Neutrophil (primary cell): ENCODE measurements at regions not wholly inside any gene's neighbourhood (a gene's known extent, or its start where the extent isn't known, plus 50 kb on each side); places are given as distances from the start of the nearest gene placed in this dataset.

Source experiments
- H3K27ac ChIP-seq: fragments of 200-600 bp; sonication (generic); 2 replicates; pipeline ENCODE4 v1.5.1; 2016; ENCODE audit warnings: mild to moderate bottlenecking, moderate library complexity
- H3K27me3 ChIP-seq: fragments of 200-600 bp; sonication (generic); 2 replicates; pipeline ENCODE4 v1.6.0; 2016; ENCODE audit warnings: mild to moderate bottlenecking
- H3K36me3 ChIP-seq: fragments of 200-600 bp; sonication (generic); 2 replicates; pipeline ENCODE4 v1.5.1; 2017
- H3K4me1 ChIP-seq, 2 experiments: fragments of 200-600 bp in 1 of 2; sonication (generic) in 1 of 2; 1 replicate in 1 of 2; 2 replicates in 1 of 2; pipeline versions ENCODE4 v1.5.1 to v1.6.1; 2013 to 2016; ENCODE audit warnings: low read depth in 1 of 2, low read length in 1 of 2, mild to moderate bottlenecking in 1 of 2, moderate library complexity in 1 of 2; ENCODE audit not compliant: control insufficient read depth in 1 of 2, insufficient read depth in 1 of 2
- H3K4me3 ChIP-seq, 2 experiments: fragments of 200-600 bp in 1 of 2; sonication (generic) in 1 of 2; 1 replicate in 1 of 2; 2 replicates in 1 of 2; pipeline ENCODE4 v1.5.1; 2013 to 2016; ENCODE audit warnings: low read depth in 1 of 2, low read length in 1 of 2, mild to moderate bottlenecking in 1 of 2, moderate library complexity in 1 of 2
- H3K9me3 ChIP-seq: fragments of 200-600 bp; sonication (generic); 2 replicates; pipeline ENCODE4 v1.5.1; 2016
- TF ChIP-seq, protein P1 (sequence below): fragments of 200-600 bp; sonication (generic); IDR thresholded peaks from 2 replicates; pipeline ENCODE4 v1.5.1; 2016; ENCODE audit warnings: antibody characterized with exemption

DNA sequence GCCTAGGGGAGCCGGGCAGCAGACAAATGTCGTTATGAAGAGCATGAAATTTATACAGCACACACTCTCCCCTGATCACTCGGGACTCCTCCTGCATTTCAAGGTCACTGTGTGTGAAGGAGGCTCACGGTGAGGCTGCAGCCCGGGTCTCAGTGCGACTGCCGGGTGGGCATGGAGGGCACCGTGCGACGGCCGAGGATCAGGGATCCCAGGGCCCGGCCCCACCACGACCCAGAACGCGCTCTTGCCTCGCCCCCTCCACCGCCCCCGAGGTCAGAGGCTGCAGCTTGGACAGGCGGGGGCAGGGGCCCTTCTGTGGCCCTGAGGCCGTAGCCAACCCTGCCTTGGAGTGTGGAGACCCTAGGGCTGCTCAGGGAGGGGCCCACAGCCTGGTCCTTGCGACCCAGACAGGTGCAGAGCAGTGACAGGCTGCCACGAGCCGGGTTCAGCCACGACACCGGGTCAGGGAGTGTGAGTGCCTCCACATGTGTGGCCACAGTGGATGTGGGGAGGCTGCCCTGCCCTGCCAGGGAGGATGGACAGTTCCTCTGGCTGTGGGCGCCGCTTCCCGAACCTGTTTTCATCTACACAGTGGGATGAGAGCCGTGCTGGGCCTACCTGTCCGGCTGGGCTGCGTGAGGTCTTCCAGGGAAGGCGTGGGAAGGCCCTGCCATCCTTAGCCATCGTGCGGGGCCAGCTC, 89.3 kb upstream of the NKX1-1 start:
- H3K27me3 ChIP-seq: peaks cover 12% of the 10 kb centered on the region
- TF ChIP-seq, protein P1, sequence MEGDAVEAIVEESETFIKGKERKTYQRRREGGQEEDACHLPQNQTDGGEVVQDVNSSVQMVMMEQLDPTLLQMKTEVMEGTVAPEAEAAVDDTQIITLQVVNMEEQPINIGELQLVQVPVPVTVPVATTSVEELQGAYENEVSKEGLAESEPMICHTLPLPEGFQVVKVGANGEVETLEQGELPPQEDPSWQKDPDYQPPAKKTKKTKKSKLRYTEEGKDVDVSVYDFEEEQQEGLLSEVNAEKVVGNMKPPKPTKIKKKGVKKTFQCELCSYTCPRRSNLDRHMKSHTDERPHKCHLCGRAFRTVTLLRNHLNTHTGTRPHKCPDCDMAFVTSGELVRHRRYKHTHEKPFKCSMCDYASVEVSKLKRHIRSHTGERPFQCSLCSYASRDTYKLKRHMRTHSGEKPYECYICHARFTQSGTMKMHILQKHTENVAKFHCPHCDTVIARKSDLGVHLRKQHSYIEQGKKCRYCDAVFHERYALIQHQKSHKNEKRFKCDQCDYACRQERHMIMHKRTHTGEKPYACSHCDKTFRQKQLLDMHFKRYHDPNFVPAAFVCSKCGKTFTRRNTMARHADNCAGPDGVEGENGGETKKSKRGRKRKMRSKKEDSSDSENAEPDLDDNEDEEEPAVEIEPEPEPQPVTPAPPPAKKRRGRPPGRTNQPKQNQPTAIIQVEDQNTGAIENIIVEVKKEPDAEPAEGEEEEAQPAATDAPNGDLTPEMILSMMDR: no peak
- no peaks in the 10 kb centered on the region for H3K4me1 ChIP-seq
- H3K36me3 ChIP-seq: no peaks in the 10 kb centered on the region
- H3K9me3 ChIP-seq: no peaks in the 10 kb centered on the region
- no peak overlapping the region for H3K4me3 ChIP-seq
- no peak overlapping the region for H3K27ac ChIP-seq

DNA sequence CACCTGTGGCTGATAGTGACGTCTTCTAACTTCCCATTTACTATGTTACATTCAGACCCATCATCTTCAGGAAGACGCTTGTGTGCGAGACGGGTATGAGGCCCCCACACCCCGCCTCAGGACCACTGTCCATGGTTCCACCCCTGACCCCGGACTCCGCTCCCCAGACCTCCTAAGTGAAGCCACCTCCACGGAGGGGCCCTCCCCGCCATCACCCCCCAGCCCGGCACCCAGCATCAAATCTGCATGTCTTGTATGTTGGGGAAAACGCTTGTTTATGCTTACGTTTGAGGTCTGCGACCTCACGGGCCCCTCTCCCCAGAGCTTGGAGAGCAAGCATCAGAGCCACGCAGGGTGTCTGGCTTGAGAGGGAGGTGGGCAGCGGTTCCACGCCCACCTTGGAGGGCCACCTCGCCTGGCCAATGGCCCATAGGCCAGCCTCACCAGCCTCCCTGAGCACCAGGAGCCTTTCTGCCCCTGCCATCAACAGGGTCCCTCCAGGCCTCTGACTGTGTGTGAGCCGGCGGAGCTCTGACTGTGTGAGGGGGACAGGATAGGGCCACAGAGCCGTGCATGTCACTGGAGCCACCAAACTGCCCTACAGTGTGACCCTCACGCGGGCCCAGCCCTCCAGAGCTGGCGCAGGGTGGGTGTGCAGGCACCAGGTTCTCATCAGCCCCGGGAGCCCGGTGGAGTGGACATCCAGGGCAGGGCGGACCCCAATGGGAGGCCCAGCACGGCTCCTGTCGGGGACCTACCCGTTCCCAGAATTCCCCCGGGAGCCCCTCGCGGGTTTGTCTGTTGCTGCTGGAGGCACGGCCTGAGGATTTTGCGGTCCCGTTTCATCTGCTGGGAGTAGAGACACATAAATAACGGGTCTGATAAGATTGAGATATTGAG, 88.4 kb upstream of the NKX1-1 start:
- TF ChIP-seq, protein P1: no peak
- H3K9me3 ChIP-seq: no peaks in the 10 kb centered on the region
- H3K36me3 ChIP-seq: no peaks in the 10 kb centered on the region
- H3K4me3 ChIP-seq: no peak overlapping the region
- peaks cover 12% of the 10 kb centered on the region for H3K27me3 ChIP-seq
- no peaks in the 10 kb centered on the region for H3K4me1 ChIP-seq
- no peak overlapping the region for H3K27ac ChIP-seq

DNA sequence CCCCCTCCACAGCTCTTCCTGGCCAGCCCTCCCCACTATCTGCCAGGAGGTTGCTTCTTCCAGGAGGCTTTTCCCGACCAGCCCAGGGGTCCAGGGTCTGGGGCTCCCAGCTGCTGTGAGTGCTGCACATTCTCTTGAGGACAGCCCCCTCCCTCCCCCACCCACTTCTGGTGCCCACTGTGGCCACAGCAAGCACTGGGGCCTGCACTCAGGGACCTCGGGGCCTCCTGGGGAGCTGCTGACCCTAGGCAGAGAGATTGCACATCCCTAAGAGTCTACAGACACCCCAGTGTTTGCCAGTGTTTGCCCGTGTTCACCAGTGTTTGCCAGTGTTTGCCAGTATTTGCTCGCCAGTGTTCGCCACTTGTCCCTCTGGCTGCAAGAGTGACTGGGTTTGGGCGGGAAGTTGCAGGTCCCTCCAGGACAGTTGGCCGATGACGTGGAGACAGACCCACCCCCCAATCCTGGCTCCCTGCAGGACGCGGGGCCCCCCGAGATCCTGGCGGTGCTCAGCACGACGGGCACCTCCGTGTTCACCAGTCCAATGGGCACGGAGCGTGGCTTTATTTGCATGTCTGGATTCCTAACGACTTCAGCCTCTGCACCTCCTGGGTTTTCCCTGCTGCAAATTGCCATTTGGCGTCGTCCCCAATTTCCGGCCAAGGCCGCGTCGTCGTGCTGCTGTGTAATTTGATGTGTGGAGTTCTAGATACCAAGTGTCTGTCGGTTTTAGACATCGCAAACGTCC, 87.5 kb upstream of the NKX1-1 start:
- TF ChIP-seq, protein P1: no peak
- Histone ChIP-seq H3K36me3 (no peaks in the 10 kb centered on the region), H3K9me3 (no peaks in the 10 kb centered on the region), H3K27me3 (peaks cover 12% of the 10 kb centered on the region), H3K27ac (no peak overlapping the region), H3K4me1 (no peaks in the 10 kb centered on the region), H3K4me3 (no peak overlapping the region)

DNA sequence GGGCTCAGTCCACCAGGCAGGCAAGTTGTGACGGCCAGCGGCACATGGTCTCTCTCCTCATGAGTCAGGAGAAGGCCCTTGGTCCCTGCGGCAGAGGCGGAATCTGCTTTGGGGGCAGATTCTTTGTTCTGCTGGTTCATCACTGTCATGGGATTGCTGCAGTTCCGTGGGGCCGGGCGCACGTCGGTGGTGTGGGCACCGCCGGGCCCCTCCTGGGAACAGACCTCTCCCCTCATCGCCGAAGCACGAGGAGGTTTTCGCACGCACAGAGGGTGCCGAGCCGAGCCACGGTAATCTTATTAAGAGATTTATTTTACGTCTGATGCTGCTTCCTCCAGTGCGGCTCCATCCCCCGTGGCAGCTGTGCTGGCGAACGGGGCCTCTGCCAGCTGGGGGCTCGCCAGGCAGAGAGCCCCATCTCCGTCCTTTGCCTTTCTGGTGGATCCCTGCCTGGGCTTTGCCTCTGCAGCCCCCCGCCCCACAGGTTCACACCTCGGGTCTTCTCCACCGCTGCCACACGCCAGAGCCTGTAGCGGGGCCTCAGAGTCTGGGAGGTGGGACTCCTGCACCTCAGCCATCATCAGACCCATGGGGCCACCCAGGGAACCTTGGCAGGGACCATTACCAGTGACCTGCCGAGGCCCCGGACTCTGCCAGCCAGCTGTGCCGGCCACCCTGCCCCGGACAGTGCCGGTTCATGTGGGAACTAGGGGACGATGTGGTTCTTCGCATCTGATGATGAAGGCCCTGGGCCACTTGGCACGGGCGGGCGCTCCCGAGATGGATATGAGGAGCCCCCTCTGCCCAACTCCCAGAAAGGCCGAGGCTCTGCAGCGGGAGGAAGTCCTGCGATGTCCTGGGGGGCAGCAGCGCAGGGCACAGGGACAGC, 86.7 kb upstream of the NKX1-1 start:
- Histone ChIP-seq H3K27me3 (peaks cover 12% of the 10 kb centered on the region), H3K4me1 (no peaks in the 10 kb centered on the region), H3K36me3 (no peaks in the 10 kb centered on the region), H3K9me3 (no peaks in the 10 kb centered on the region), H3K27ac (no peak overlapping the region), H3K4me3 (no peak overlapping the region)
- TF ChIP-seq, protein P1: no peak

DNA sequence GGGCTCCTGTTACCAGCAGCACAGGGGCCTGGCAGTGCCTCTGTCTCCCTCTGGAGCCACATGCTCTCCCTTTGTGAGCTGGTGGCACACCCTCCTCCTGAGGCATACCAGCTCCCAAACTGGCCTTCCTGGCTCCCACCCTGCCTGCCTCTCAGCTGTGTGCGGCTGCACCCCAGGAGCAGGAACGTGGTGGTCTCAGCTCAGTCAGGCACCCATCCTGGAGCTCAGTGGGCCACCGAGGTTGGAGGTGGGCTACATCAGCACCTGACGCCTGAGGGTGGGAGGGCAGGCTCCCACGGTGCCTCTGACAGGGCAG, 85.9 kb upstream of the NKX1-1 start:
- no peak overlapping the region for H3K27ac ChIP-seq
- H3K27me3 ChIP-seq: peaks cover 12% of the 10 kb centered on the region
- H3K36me3 ChIP-seq: no peaks in the 10 kb centered on the region
- H3K4me3 ChIP-seq: no peak overlapping the region
- no peaks in the 10 kb centered on the region for H3K9me3 ChIP-seq
- no peaks in the 10 kb centered on the region for H3K4me1 ChIP-seq
- TF ChIP-seq, protein P1: no peak
